ENCODE measurements at regions not wholly inside any gene's neighbourhood (a gene's known extent, or its start where the extent isn't known, plus 50 kb on each side); places are given as distances from the start of the nearest gene placed in this dataset.

DNA sequence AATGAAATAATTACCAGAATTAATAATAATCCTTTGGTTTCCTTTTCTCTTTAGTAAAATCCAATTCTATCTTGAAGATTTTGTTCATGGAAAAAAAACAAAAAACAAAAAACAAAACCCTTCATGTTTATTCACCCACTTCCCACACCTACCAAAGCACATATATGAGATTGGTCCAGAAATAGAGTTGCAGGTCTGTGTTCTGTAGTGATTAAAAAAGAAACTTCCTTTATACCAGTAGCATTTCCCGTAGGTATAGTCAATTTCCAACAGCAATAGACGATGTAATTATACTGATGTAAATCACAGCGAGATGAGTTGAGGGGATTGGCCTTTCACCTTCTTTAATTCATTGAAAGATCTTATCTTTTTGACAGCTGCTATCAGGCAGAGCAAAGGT is 194.6 kb downstream of the SOX2 start:
- no peaks in the 10 kb centered on the region for H3K27me3 ChIP-seq (replicated peaks; ENCODE audit: insufficient read depth)
- no peak for DNase-seq (ENCODE audit: low spot score)
- H3K27ac ChIP-seq: no peak overlapping the region
- 55% methylated on average over 3 of the region's 3 CpGs for WGBS
- intact Hi-C loops (cut with DNase I): no loop called here
- H3K4me1 ChIP-seq (replicated peaks): no peaks in the 10 kb centered on the region
- TF ChIP-seq, protein P1, sequence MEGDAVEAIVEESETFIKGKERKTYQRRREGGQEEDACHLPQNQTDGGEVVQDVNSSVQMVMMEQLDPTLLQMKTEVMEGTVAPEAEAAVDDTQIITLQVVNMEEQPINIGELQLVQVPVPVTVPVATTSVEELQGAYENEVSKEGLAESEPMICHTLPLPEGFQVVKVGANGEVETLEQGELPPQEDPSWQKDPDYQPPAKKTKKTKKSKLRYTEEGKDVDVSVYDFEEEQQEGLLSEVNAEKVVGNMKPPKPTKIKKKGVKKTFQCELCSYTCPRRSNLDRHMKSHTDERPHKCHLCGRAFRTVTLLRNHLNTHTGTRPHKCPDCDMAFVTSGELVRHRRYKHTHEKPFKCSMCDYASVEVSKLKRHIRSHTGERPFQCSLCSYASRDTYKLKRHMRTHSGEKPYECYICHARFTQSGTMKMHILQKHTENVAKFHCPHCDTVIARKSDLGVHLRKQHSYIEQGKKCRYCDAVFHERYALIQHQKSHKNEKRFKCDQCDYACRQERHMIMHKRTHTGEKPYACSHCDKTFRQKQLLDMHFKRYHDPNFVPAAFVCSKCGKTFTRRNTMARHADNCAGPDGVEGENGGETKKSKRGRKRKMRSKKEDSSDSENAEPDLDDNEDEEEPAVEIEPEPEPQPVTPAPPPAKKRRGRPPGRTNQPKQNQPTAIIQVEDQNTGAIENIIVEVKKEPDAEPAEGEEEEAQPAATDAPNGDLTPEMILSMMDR (IDR thresholded peaks at IDR 0.05): no peak
- TF ChIP-seq POLR2AphosphoS5 (IDR thresholded peaks at IDR 0.05) (no peak), POLR2A (IDR thresholded peaks at IDR 0.05) (no peak)
- no peak overlapping the region for H3K4me3 ChIP-seq
- H3K36me3 ChIP-seq: no peaks in the 10 kb centered on the region
- no peaks in the 10 kb centered on the region for H3K9me3 ChIP-seq

DNA sequence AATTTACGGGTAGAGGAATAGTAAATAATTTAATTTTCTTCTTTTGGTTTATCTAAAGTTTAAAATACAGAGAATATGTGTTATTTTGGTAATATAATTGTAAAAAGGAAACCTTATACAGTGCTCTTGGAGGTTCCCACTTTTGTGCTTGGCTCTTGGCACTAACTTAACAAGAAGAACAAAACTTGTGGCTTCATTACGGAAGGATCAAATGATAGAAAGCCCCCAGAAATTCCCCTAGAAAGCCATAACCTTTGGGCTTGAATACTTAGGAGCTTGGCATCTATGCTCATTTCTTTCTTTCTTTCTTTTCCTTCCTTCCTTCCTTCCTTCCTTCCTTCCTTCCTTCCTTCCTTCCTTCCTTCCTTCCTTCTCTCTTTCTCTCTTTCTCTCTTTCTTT is 197.5 kb downstream of the SOX2 start:
- intact Hi-C loops (cut with DNase I): no loop called here
- Histone ChIP-seq H3K4me1 (replicated peaks) (no peaks in the 10 kb centered on the region), H3K4me3 (no peak overlapping the region), H3K36me3 (no peaks in the 10 kb centered on the region), H3K27ac (no peak overlapping the region), H3K27me3 (replicated peaks; ENCODE audit: insufficient read depth) (no peaks in the 10 kb centered on the region), H3K9me3 (no peaks in the 10 kb centered on the region)
- WGBS: 91% methylated on average over 2 of the region's 2 CpGs
- DNase-seq (ENCODE audit: low spot score): no peak
- TF ChIP-seq POLR2A (IDR thresholded peaks at IDR 0.05) (no peak), POLR2AphosphoS5 (IDR thresholded peaks at IDR 0.05) (no peak)
- TF ChIP-seq, protein P1 (IDR thresholded peaks at IDR 0.05): no peak

DNA sequence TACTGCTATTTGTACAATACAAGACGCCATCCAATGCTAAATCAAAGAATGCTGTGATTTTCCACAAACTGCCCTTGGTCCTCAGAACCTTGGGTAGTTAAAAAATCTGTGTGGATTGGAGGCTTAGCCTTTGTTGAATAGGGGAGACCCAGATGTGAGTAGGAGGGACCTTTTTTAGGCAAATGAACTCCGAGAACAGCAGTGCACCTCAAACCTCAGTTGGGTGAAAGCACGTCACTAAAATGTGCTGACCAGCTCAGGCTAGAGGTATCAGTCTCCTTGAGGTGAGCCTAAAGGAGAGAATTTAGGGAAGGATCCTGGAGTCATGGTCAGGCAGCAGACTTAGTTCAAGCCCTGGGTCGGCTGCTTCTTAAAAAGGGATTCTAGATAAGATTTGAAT is 200.7 kb downstream of the SOX2 start:
- 84% methylated on average over 4 of the region's 4 CpGs for WGBS
- no peak for DNase-seq (ENCODE audit: low spot score)
- intact Hi-C loops (cut with DNase I): no loop called here

DNA sequence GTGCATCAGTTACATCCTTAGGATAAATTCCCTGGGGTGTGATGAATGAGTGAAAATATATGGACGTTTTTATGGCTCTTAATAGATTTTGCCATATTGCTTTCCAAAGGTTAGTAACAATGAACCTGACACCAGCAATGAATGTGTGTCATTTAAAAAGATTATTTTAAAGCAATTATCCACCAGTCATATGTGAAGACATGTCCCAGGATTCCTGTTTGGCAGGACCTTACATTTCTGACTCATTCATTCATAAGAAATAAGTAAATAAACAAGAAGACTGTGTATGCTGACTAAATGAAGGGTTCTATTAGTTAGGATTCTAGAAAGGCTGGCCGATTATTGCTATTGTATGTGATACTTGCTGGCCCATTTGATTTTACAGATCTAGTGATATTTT is 201.5 kb downstream of the SOX2 start:
- Histone ChIP-seq H3K27me3 (replicated peaks; ENCODE audit: insufficient read depth) (no peaks in the 10 kb centered on the region), H3K27ac (no peak overlapping the region), H3K36me3 (no peaks in the 10 kb centered on the region), H3K4me1 (replicated peaks) (no peaks in the 10 kb centered on the region), H3K9me3 (no peaks in the 10 kb centered on the region), H3K4me3 (no peak overlapping the region)
- peak; percentile 56 for TF ChIP-seq POLR2AphosphoS5 (IDR thresholded peaks at IDR 0.05)
- TF ChIP-seq, protein P1 (IDR thresholded peaks at IDR 0.05): no peak
- TF ChIP-seq POLR2A (IDR thresholded peaks at IDR 0.05): no peak
- DNase-seq (ENCODE audit: low spot score): no peak
- 30% methylated on average over 2 of the region's 2 CpGs for WGBS
- intact Hi-C loops (cut with DNase I): no loop called here

More for the DNA sequence above, 200.7 kb downstream of the SOX2 start:
- H3K36me3 ChIP-seq: no peaks in the 10 kb centered on the region
- no peaks in the 10 kb centered on the region for H3K9me3 ChIP-seq
- no peak overlapping the region for H3K4me3 ChIP-seq
- no peaks in the 10 kb centered on the region for H3K27me3 ChIP-seq (replicated peaks; ENCODE audit: insufficient read depth)
- no peaks in the 10 kb centered on the region for H3K4me1 ChIP-seq (replicated peaks)
- TF ChIP-seq POLR2A (IDR thresholded peaks at IDR 0.05) (no peak), POLR2AphosphoS5 (IDR thresholded peaks at IDR 0.05) (no peak)
- TF ChIP-seq, protein P1 (IDR thresholded peaks at IDR 0.05): no peak
- no peak overlapping the region for H3K27ac ChIP-seq

DNA sequence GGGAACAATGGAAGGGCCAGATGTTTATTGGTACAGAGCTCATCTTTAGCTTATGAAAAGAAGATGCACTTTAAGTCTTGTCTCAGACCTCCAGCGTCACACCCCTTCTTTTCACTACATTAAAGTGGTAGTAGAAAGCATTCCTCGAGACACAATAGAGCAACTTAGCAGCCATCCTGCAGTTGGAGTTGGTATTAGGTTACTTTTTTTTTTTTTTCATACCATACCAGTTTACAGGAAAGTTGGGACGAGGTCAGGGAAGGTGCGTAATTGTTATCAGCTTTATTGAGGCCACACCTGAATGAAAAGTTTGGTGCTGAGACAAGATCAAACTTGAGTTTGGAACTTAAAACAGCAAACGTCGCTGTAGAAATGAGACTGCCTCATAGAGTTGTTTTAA is 203.8 kb downstream of the SOX2 start:
- H3K4me3 ChIP-seq: no peak overlapping the region
- DNase-seq (ENCODE audit: low spot score): peak; percentile 13
- no peak overlapping the region for H3K27ac ChIP-seq
- H3K27me3 ChIP-seq (replicated peaks; ENCODE audit: insufficient read depth): no peaks in the 10 kb centered on the region
- no peaks in the 10 kb centered on the region for H3K4me1 ChIP-seq (replicated peaks)
- 21% methylated on average over 6 of the region's 6 CpGs for WGBS
- no peaks in the 10 kb centered on the region for H3K36me3 ChIP-seq
- no peaks in the 10 kb centered on the region for H3K9me3 ChIP-seq
- TF ChIP-seq, protein P1 (IDR thresholded peaks at IDR 0.05): no peak
- peak; percentile 59 for TF ChIP-seq POLR2AphosphoS5 (IDR thresholded peaks at IDR 0.05)
- intact Hi-C loops (cut with DNase I): no loop called here

All from prostate gland (tissue), 2 donors.